ENCODE measurements at regions not wholly inside any gene's neighbourhood (a gene's known extent, or its start where the extent isn't known, plus 50 kb on each side); places are given as distances from the start of the nearest gene placed in this dataset.

DNA sequence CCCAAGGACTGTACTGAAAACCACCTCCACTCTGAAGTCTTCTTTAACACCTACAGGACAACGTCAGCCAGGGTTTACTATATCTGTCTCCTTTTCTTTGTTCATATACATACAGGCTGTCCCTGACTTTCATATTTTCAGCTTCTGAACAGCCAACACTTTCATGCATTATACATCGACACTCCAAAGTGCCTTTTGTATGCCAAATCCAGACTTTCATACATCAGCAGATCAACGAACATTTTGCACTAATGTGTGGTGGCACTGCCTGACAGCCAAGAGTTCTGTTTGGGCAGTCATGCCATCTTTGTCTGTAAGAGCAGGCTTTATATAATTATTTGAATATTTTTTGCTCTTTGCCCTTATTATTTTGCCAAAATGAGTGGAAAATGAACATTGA is 487.4 kb downstream of the CETN3 start:
- TF ChIP-seq CTCF (IDR thresholded peaks at IDR 0.05) (no peak), POLR2A (IDR thresholded peaks at IDR 0.05) (no peak)
